ENCODE measurements at regions not wholly inside any gene's neighbourhood (a gene's known extent, or its start where the extent isn't known, plus 50 kb on each side); places are given as distances from the start of the nearest gene placed in this dataset.

DNA sequence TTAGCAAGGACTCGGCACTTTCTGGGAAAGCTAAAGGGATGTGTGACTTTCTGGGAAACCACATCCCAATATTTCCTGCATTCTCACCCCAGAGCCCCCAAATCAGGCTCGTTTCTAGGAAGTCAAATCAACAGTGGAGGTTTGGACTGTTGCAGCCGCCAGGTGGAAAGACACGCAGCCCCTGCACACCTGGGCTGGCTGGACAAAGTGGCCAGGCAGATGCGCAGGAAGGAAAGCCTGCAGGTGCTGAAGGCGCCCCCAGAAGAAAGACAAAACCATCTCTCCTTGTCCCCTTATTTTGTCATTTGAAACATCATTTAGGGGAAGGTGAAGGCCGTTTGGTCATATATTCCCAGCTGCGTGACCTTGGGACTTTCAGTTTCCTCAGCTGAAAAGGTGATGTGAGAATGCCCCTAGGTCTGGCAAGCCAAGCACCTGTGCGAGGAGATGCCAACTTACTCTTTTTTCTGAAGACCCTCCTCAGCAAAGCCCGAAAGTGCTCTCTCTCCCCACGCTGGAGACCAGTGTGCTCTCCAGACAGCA is 97.9 kb upstream of the CPEB4 start:
- CTCF ChIA-PET: no interaction called here

GRCh38 chr5:173790836-173791546 is 97.2 kb upstream of the CPEB4 start:
- Mint-ChIP-seq H3K9me3 (no peaks in the 10 kb centered on the region), H3K4me1 (peaks cover 4% of the 10 kb centered on the region), H3K27ac (no peak overlapping the region), H3K27me3 (peaks cover 9% of the 10 kb centered on the region), H3K4me3 (no peak overlapping the region), H3K36me3 (no peaks in the 10 kb centered on the region)
- CTCF ChIA-PET: no interaction called here
- DNase-seq: no peak

More for the DNA sequence above, 97.9 kb upstream of the CPEB4 start:
- Mint-ChIP-seq H3K36me3 (no peaks in the 10 kb centered on the region), H3K27ac (no peak overlapping the region), H3K27me3 (peaks cover 9% of the 10 kb centered on the region), H3K9me3 (no peaks in the 10 kb centered on the region), H3K4me3 (no peak overlapping the region), H3K4me1 (peaks cover 11% of the 10 kb centered on the region)
- DNase-seq: no peak

DNA sequence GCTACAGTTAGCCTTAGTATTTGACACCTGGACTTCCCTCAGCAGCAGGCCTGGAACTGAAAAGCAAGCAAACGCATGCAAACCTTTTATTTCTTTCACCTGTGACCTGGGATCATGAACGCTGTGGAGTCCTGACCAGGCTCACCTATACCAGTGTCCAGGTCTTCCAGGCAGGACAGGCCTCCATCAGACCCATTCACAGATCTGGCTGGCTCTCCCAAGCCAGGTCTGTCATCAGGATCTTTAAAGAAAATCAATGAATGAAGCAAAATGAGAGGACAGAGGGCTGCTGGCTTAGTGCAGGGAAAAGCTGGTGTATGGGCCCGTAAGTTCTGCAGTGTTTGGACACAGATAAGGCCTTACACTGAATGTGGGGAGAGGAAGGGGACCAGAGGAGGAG is 96.3 kb upstream of the CPEB4 start:
- Mint-ChIP-seq H3K9me3 (no peaks in the 10 kb centered on the region), H3K27me3 (peaks cover 9% of the 10 kb centered on the region), H3K4me1 (peaks cover 1% of the 10 kb centered on the region), H3K4me3 (no peak overlapping the region), H3K36me3 (no peaks in the 10 kb centered on the region), H3K27ac (no peak overlapping the region)
- DNase-seq: no peak
- CTCF ChIA-PET: no interaction called here

- Mint-ChIP-seq H3K36me3 (no peaks in the 10 kb centered on the region), H3K9me3 (no peaks in the 10 kb centered on the region), H3K27ac (no peak overlapping the region), H3K27me3 (peaks cover 9% of the 10 kb centered on the region), H3K4me1 (no peaks in the 10 kb centered on the region), H3K4me3 (no peak overlapping the region)
- DNase-seq: no peak
- CTCF ChIA-PET: no interaction called here
Observed at GRCh38 chr5:173792781-173793547, 95.2 kb upstream of the CPEB4 start.

DNA sequence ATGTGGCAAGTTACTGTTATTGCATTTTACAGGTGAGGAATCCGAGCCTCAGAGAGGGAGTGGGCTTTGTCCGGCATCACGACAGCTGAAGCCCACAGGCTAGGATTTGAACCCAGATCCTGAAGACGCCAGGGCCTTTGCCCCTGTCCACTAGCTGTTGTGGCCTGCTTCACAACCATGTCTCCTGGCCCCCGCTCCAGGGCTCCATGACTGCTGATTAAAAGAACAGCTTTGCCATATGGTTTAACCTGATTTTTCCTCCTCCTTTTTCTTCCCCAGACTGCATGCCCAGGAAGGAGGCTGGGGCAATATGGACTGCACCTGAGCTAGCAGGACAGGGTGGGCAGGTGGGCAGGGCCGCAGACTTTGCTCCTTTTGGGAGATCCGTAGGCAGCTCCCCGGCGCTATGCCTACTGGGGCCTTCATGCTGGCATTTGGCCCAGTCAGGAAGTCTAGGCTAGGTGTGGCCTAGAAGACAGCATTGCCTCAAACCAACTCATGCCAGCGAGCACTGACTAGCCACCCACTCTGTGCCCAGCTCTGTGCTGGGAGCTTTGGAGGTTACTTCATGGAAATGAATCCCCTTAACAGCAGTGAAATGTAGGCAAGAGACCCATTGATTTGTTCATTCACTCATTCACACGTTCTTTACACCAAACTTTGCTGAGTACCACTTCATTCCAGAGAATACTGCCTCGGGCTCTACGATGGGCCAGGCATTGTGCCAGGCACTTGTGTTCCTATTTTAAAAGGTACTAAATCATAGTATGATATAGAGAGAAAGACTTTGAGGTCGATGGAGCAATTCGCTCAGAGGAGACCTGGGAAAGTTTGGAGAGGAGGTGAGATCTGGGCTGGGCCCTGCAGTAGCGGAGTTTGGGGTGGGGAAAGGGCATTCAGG is 94.3 kb upstream of the CPEB4 start:
- H3K27me3 Mint-ChIP-seq: peaks cover 13% of the 10 kb centered on the region
- no peaks in the 10 kb centered on the region for H3K9me3 Mint-ChIP-seq
- H3K4me1 Mint-ChIP-seq: no peaks in the 10 kb centered on the region
- CTCF ChIA-PET: no interaction called here
- no peak for DNase-seq
- no peak overlapping the region for H3K4me3 Mint-ChIP-seq
- no peak overlapping the region for H3K27ac Mint-ChIP-seq
- no peaks in the 10 kb centered on the region for H3K36me3 Mint-ChIP-seq

DNA sequence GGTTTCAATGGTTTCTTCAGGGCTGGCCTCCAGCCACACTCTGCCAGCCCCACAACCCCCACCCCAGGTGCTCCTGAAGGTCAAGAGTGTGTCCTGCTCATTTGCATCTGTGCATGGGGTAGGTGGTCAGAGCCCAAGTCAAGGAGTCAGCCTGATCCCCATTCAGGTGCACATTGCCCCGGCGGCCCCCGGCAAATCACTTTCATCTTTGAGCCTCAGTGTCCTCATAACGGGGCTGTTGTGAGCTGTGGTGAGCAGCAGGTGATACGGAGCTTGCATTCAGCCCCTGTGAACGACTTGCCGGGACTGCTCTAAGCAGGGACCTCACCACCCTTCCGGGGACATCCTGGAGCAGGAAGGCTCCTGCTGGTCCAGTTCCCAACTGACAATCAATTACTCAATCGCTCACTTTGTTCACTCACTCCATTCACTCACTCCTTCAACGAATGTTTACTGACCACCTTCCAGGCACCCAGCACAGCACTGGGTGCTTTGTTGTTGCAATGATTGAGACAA is 93.2 kb upstream of the CPEB4 start:
- DNase-seq: no peak
- CTCF ChIA-PET: no interaction called here
- no peak overlapping the region for H3K27ac Mint-ChIP-seq
- peaks cover 8% of the 10 kb centered on the region for H3K27me3 Mint-ChIP-seq
- no peak overlapping the region for H3K4me3 Mint-ChIP-seq
- no peaks in the 10 kb centered on the region for H3K36me3 Mint-ChIP-seq
- no peaks in the 10 kb centered on the region for H3K9me3 Mint-ChIP-seq
- no peaks in the 10 kb centered on the region for H3K4me1 Mint-ChIP-seq

GRCh38 chr5:173795601-173796000 is 92.5 kb upstream of the CPEB4 start:
- CTCF ChIA-PET: interaction anchor here (0.8 kb wide), 1 partner anchor 8 kb away, joined by 3 read pairs; no protein-coding TSS in a partner anchor
- H3K27ac Mint-ChIP-seq: no peak overlapping the region
- no peaks in the 10 kb centered on the region for H3K9me3 Mint-ChIP-seq
- H3K36me3 Mint-ChIP-seq: no peaks in the 10 kb centered on the region
- H3K4me1 Mint-ChIP-seq: no peaks in the 10 kb centered on the region
- H3K27me3 Mint-ChIP-seq: peaks cover 8% of the 10 kb centered on the region
- no peak for DNase-seq
- H3K4me3 Mint-ChIP-seq: no peak overlapping the region

- H3K27ac Mint-ChIP-seq: no peak overlapping the region
- no peak overlapping the region for H3K4me3 Mint-ChIP-seq
- peaks cover 8% of the 10 kb centered on the region for H3K27me3 Mint-ChIP-seq
- no peaks in the 10 kb centered on the region for H3K9me3 Mint-ChIP-seq
- H3K36me3 Mint-ChIP-seq: no peaks in the 10 kb centered on the region
- CTCF ChIA-PET: no interaction called here
- no peaks in the 10 kb centered on the region for H3K4me1 Mint-ChIP-seq
- no peak for DNase-seq
Observed at GRCh38 chr5:173796721-173797495, 91.2 kb upstream of the CPEB4 start.

GRCh38 chr5:173798127-173798810 is 89.9 kb upstream of the CPEB4 start:
- no peaks in the 10 kb centered on the region for H3K36me3 Mint-ChIP-seq
- CTCF ChIA-PET: no interaction called here
- H3K27me3 Mint-ChIP-seq: peaks cover 8% of the 10 kb centered on the region
- H3K4me3 Mint-ChIP-seq: no peak overlapping the region
- H3K9me3 Mint-ChIP-seq: no peaks in the 10 kb centered on the region
- no peak overlapping the region for H3K27ac Mint-ChIP-seq
- H3K4me1 Mint-ChIP-seq: no peaks in the 10 kb centered on the region
- no peak for DNase-seq

DNA sequence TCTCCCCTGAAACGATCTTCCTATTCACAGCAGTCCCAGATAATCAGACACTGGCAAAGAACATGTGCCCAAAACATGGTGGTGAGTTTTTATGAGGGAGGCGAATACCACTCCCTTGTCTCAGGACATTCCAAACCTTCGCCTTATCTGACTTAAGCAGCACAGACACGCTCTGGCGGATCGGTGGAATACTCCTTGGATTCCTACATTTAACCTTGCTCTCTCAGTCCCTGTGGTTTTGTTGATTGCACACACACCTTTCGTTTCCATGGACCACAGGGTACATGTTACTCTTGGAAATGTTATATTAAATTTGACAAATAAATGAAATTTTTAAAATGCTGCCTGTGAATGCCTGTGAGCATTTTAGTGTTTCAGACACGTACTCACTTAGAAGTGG is 87.8 kb upstream of the CPEB4 start:
- H3K27me3 Mint-ChIP-seq: peaks cover 4% of the 10 kb centered on the region
- CTCF ChIA-PET: no interaction called here
- no peak overlapping the region for H3K27ac Mint-ChIP-seq
- H3K4me1 Mint-ChIP-seq: no peaks in the 10 kb centered on the region
- DNase-seq: no peak
- H3K36me3 Mint-ChIP-seq: no peaks in the 10 kb centered on the region
- no peaks in the 10 kb centered on the region for H3K9me3 Mint-ChIP-seq
- H3K4me3 Mint-ChIP-seq: no peak overlapping the region

- H3K4me1 Mint-ChIP-seq: no peaks in the 10 kb centered on the region
- H3K4me3 Mint-ChIP-seq: no peak overlapping the region
- DNase-seq: no peak
- H3K9me3 Mint-ChIP-seq: no peaks in the 10 kb centered on the region
- no peaks in the 10 kb centered on the region for H3K36me3 Mint-ChIP-seq
- H3K27ac Mint-ChIP-seq: no peak overlapping the region
- CTCF ChIA-PET: no interaction called here
- peaks cover 4% of the 10 kb centered on the region for H3K27me3 Mint-ChIP-seq
Observed at GRCh38 chr5:173801006-173801405, 87.1 kb upstream of the CPEB4 start.

GRCh38 chr5:173802670-173803165 is 85.4 kb upstream of the CPEB4 start:
- CTCF ChIA-PET: no interaction called here
- H3K4me1 Mint-ChIP-seq: no peaks in the 10 kb centered on the region
- no peaks in the 10 kb centered on the region for H3K36me3 Mint-ChIP-seq
- H3K27ac Mint-ChIP-seq: no peak overlapping the region
- H3K27me3 Mint-ChIP-seq: peaks cover 4% of the 10 kb centered on the region
- DNase-seq: no peak
- no peak overlapping the region for H3K4me3 Mint-ChIP-seq
- no peaks in the 10 kb centered on the region for H3K9me3 Mint-ChIP-seq

DNA sequence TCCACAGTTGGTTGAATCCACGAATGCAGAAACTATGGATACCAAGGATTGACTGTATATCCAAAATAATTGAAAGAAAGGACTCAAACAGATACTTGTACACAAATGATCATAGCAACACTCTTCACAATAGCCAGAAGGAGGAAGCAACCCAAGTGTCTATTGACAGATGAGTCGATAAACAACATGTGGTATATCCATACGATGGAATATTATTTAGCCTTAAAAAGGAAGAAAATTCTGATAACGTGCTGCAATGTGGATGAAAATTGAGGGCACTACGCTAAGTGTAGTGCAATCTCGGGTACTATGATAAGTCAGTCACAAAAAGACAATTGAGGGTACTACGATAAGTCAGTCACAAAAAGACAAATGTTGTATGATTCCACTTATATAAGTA is 83.6 kb upstream of the CPEB4 start:
- Mint-ChIP-seq H3K36me3 (no peaks in the 10 kb centered on the region), H3K27me3 (no peaks in the 10 kb centered on the region), H3K9me3 (no peaks in the 10 kb centered on the region)

More for the DNA sequence above, 83.6 kb upstream of the CPEB4 start:
- CTCF ChIA-PET: no interaction called here
- Mint-ChIP-seq H3K4me1 (no peaks in the 10 kb centered on the region), H3K27ac (no peak overlapping the region), H3K4me3 (no peak overlapping the region)
- DNase-seq: no peak

All from activated naive CD4-positive, alpha-beta T cell treated with anti-CD3 and anti-CD28 coated beads, Interleukin-2, amount 10 ng/mL, durations not matched to agents 7 days and 5 days (primary cell).